ENCODE measurements at regions not wholly inside any gene's neighbourhood (a gene's known extent, or its start where the extent isn't known, plus 50 kb on each side); places are given as distances from the start of the nearest gene placed in this dataset.
"Not testable (repeated sequence)": the region's sequence is repeated elsewhere in the genome, so short reads cannot be mapped to it uniquely, and the experiment has no call there.

- intact Hi-C loops (cut with DNase I, micrococcal nuclease); ATAC-seq; DNase-seq: not testable (repeated sequence)
Measured at GRCh38 chr16:16601239-16601638, 222.3 kb downstream of the NPIPA7 start.

DNA sequence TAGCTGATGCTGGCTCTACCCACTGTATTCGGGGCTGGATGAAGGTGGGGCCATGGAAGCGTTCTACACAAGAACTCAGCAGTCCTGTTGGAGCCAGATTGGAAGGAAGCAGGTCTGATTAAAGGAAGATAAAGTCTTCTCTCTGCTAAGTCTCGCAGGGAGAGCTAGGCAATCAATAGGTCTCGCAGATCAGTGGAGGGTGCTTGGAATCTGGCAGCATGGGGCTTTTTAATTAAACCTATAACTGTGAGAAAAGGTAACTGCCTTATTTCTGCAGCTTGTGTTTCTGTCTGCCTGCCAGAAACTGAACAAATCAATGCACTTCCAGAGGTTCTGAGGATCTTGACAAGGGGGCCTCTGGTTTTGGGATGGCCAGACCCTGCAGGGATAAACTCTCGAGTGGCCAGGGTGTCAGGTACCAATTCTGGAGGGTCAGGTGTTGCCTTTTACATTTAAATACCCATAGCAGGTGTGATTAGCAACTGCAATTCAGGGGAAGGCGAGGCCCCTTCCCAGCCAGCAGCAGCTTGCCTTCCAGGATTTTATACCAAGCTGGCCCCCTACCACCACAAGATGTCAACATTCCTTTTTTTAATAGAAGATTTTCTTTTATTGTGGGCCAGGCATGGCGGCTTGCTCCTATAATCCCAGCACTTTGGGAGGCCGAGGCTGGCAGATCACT lies 228.6 kb downstream of the NPIPA7 start:
- ATAC-seq; DNase-seq; intact Hi-C loops (cut with DNase I, micrococcal nuclease): not testable (repeated sequence)

DNA sequence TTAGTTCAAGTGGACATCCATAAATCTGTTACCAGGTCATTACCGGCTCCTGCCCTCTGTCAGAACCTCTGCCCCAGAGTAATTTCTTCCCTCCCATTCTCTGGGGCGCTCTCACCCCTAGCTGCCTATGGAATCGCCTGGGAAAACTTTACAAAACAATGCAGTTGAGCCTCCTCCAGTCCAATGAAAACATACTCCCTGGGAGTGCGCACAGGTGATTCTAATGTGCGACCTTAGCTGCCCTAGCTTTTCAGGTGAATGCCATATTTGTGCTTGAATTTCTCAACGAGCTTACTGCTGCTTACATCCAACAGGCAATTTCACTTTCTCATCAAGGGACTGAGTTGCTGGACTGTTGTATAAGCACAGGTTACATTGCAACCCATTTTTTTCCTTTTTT lies 230.7 kb downstream of the NPIPA7 start:
- DNase-seq; ATAC-seq; intact Hi-C loops (cut with DNase I, micrococcal nuclease): not testable (repeated sequence)

DNA sequence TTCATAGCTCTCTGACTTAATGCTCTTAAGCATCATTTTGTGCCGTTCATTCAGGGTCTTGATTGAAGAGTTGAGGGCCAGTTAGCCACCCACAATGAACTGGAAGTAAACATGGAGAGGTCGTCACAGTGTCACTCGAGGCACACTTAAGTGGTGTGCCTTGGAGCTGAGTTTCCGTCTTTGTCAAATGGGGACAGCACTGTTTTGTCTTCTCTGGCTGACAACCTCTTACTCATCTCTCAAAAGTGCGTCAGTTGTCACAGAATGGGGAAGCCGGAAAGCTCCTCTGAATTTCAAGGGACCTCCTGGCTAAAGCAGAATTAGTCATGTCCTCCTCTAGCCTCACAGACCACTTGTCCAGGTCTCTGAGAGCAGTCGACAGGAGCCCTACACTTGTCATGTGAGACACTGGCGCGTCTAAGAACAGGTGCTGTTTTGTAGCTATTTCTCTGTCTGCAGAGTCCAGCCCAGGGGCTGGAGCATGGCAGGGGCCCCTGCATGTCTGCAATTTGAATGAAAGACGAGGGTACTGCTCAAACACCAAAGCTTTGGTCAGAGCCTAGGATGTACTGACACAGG lies 231.5 kb downstream of the NPIPA7 start:
- intact Hi-C loops (cut with DNase I, micrococcal nuclease) = not testable (repeated sequence)

GRCh38 chr16:16613212-16613611 lies 234.3 kb downstream of the NPIPA7 start:
- intact Hi-C loops (cut with DNase I, micrococcal nuclease); ATAC-seq; DNase-seq: not testable (repeated sequence)

More for the DNA sequence above, 231.5 kb downstream of the NPIPA7 start:
- not testable (repeated sequence) for ATAC-seq, DNase-seq

DNA sequence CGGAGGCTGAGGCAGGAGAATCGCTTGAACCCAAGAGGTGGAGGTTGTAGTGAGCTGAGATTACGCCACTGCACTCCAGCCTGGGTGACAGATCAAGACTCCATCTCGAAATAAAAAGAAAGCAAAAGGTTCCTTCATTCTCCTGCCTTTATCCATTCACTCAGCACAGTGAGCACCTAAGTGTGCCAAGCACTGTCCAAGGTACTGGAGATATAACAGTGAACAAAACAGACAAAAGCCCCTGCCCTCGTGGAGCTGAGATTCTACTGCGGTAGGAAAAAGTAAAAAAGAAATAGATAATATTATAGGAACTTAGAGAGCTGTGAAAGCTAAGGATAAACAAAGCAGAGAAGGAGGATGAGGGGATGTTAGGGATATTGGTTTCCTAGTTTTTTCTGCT lies 235.5 kb downstream of the NPIPA7 start:
- intact Hi-C loops (cut with DNase I, micrococcal nuclease) = not testable (repeated sequence)

GRCh38 chr16:16618963-16619465 lies 240.1 kb downstream of the NPIPA7 start:
- DNase-seq; ATAC-seq; intact Hi-C loops (cut with DNase I, micrococcal nuclease): not testable (repeated sequence)

More for the DNA sequence above, 235.5 kb downstream of the NPIPA7 start:
- not testable (repeated sequence) for ATAC-seq, DNase-seq

GRCh38 chr16:16624367-16624766 lies 245.4 kb downstream of the NPIPA7 start:
- DNase-seq; intact Hi-C loops (cut with DNase I, micrococcal nuclease); ATAC-seq: not testable (repeated sequence)

- ATAC-seq; DNase-seq; intact Hi-C loops (cut with DNase I, micrococcal nuclease): not testable (repeated sequence)
Measured at GRCh38 chr16:16625140-16625539, 246.2 kb downstream of the NPIPA7 start.

DNA sequence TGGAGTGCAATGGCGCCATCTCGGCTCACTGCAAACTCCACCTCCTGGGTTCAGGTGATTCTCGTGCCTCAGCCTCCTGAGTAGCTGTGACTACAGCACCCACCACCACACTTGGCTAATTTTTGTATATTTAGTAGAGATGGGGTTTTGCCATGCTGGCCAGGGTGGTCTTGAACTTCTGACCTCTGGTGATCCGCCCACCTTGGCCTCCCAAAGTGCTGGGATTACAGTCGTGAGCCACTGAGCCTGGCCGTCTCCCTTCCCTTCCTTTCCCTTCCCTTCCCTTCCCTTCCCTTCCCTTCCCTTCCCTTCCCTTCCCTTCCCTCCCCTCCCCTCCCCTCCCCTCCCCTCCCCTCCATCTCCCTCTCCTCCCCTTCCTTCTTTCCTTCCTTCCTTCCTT lies 248.9 kb downstream of the NPIPA7 start:
- ATAC-seq; intact Hi-C loops (cut with DNase I, micrococcal nuclease); DNase-seq: not testable (repeated sequence)

GRCh38 chr16:16638231-16638630 lies 259.3 kb downstream of the NPIPA7 start:
- intact Hi-C loops (cut with DNase I, micrococcal nuclease); ATAC-seq; DNase-seq: not testable (repeated sequence)

- DNase-seq; ATAC-seq; intact Hi-C loops (cut with DNase I, micrococcal nuclease): not testable (repeated sequence)
Measured at GRCh38 chr16:16638714-16639113, 259.8 kb downstream of the NPIPA7 start.

DNA sequence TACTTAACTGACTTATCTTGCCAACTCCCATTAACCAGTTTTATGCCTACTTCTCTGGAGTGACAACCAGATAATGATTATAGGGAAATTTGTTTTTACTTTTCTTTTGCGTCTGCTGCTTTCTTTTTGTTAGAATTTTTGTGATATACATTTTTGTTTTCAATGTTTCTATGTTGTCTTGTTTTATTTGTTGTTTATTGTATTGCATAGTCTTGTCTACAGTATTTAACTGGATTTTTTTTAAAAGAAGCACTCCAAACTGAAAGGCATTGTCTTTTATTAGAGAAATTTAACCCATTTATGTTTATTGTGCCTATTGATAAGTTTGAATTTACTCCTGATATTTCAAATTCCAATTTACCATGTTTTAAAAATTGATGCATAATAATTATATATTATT lies 264.9 kb downstream of the NPIPA7 start:
- intact Hi-C loops (cut with DNase I, micrococcal nuclease); DNase-seq; ATAC-seq: not testable (repeated sequence)

- ATAC-seq; intact Hi-C loops (cut with DNase I, micrococcal nuclease); DNase-seq: not testable (repeated sequence)
Measured at GRCh38 chr16:16648002-16648401, 269.1 kb downstream of the NPIPA7 start.

- DNase-seq; ATAC-seq; intact Hi-C loops (cut with DNase I, micrococcal nuclease): not testable (repeated sequence)
Measured at GRCh38 chr16:16672180-16672812, 293.4 kb downstream of the NPIPA7 start.

GRCh38 chr16:16674820-16675219 lies 295.9 kb downstream of the NPIPA7 start:
- intact Hi-C loops (cut with DNase I, micrococcal nuclease); ATAC-seq; DNase-seq: not testable (repeated sequence)

DNA sequence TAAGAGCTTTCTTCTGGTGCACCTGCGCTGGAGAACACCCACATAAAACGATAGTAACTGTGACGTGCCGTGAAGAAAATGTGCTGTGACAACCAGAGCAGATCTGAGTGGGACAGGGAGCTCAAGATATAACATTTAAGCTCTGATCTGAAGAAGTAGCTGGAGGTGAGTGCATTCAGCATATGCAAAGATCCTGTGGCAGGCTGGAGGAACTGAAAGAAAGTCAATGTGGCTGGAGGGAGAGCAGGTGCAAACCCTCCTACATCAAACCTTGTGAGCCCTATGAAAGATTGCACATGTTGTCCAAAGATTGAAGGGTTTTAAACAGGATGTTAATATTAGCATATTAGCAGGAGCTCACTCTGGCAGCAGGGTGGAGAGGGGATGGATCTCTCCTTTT lies 342.9 kb downstream of the NPIPA7 start:
- ATAC-seq; DNase-seq; intact Hi-C loops (cut with DNase I, micrococcal nuclease): not testable (repeated sequence)

GRCh38 chr16:16722666-16723065 lies 343.7 kb downstream of the NPIPA7 start:
- peak; percentile 77 for ATAC-seq
- intact Hi-C loops (cut with DNase I, micrococcal nuclease); DNase-seq: not testable (repeated sequence)

DNA sequence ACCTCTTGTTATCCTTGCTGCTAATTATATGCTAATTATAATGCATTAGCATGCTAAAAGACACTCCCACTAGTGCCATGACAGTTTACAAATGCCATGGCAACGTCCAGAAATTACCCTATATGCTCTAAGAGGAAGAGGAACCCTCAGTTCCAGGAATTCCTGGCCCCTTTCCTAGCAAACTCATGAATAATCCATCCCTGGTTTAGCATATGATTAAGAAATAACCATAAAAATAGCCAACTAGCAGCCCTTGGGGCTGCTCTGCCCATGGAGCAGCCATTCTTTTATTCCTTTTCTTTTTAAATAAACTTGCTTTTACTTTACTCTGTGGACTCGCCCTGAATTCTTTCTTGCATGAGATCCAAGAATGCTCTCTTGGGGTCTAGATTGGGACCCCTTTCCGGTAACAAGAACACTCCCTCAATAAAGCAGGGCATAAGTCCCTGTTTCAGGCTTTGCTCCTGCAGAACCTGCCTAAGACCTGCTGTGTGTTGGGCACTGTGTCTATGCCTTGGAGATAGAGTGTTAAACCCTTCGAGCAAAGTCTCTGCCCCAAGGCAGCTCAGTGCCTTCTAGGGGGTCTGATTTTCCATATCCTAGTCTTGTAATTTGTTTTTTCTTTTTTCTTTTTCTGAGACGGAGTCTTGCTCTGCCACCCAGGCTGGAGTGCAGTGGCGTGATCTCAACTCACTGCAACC lies 345.0 kb downstream of the NPIPA7 start:
- DNase-seq; intact Hi-C loops (cut with DNase I, micrococcal nuclease); ATAC-seq: not testable (repeated sequence)

All from left colon (tissue), 2 donors.